H1 (cell line): ENCODE measurements at regions not wholly inside any gene's neighbourhood (a gene's known extent, or its start where the extent isn't known, plus 50 kb on each side); places are given as distances from the start of the nearest gene placed in this dataset.

Experiments
- CTCF ChIA-PET: fragments of 300-600 bp; sonication (Branson Sonifier 250); formaldehyde crosslinking; loops from one replicate; lab custom pipeline; 2021; ENCODE audit not compliant: partially characterized antibody; lab: Charles Lee
- POLR2A ChIA-PET: fragments of 300-600 bp; sonication (Branson Sonifier 250); formaldehyde crosslinking; loops from one replicate; lab custom pipeline; 2021; ENCODE audit warnings: inconsistent platforms; ENCODE audit not compliant: partially characterized antibody; lab: Charles Lee
- DNase-seq, 2 experiments: peaks; one replicate each; pipeline versions ENCODE4 v3.0.0 to v3.0.0-alpha.2; 2010 to 2022; ENCODE audit warnings: low spot score in 2 of 2, low read depth in 1 of 2, mixed read lengths in 1 of 2
- FAIRE-seq: peaks from 2 replicates; lab custom pipeline; 2011; peaks lifted over from hg19 to GRCh38; lab: Jason Lieb, UNC
- H2AFZ ChIP-seq: 2 replicates; pipeline ENCODE4 v1.8.1; 2012; ENCODE audit warnings: low read length, inconsistent platforms
- H2AK5ac ChIP-seq: 2 replicates; pipeline ENCODE4 v1.6.1; 2013; ENCODE audit warnings: low read depth, low read length
- H2BK120ac ChIP-seq: replicated peaks from 2 replicates; pipeline ENCODE3; 2013; ENCODE audit warnings: low read depth, low read length, inconsistent platforms
- H2BK12ac ChIP-seq: 2 replicates; pipeline ENCODE4 v1.6.1; 2013; ENCODE audit warnings: low read depth, low read length
- H2BK15ac ChIP-seq: 2 replicates; pipeline ENCODE4 v1.6.1; 2013; ENCODE audit warnings: low read length
- H2BK20ac ChIP-seq: 2 replicates; pipeline ENCODE4 v1.6.1; 2013; ENCODE audit warnings: low read length
- H2BK5ac ChIP-seq: 2 replicates; pipeline ENCODE4 v1.6.1; 2013; ENCODE audit warnings: low read depth, low read length
- H3K14ac ChIP-seq: 2 replicates; pipeline ENCODE4 v1.6.1; 2013; ENCODE audit warnings: inconsistent platforms; ENCODE audit not compliant: insufficient read length
- H3K18ac ChIP-seq: 2 replicates; pipeline ENCODE4 v1.6.1; 2013; ENCODE audit warnings: low read length; ENCODE audit errors: extremely low read depth
- H3K23ac ChIP-seq: 2 replicates; pipeline ENCODE4 v1.6.1; 2013; ENCODE audit warnings: inconsistent platforms; ENCODE audit not compliant: insufficient read length
- H3K23me2 ChIP-seq: 2 replicates; pipeline ENCODE4 v1.6.1; 2013; ENCODE audit warnings: low read depth, low read length
- H3K27ac ChIP-seq: 2 replicates; pipeline ENCODE4 v1.6.1; 2011; ENCODE audit warnings: low read depth, low read length, inconsistent platforms
- H3K27me3 ChIP-seq, 4 experiments: replicated peaks in 1 of 4; 1 replicate in 1 of 4; 2 replicates in 3 of 4; pipeline versions ENCODE4 v1.6.1 to v1.8.1; 2011 to 2013; ENCODE audit warnings: low read length in 3 of 4, mild to moderate bottlenecking in 3 of 4, inconsistent platforms in 2 of 4, mixed read lengths in 2 of 4, moderate library complexity in 1 of 4; ENCODE audit not compliant: control insufficient read depth in 3 of 4, insufficient read depth in 3 of 4; ENCODE audit errors: extremely low read depth in 1 of 4
- H3K36me3 ChIP-seq, 4 experiments: 2 replicates each; pipeline versions ENCODE4 v1.6.1 to v1.8.1; 2011 to 2013; ENCODE audit warnings: mild to moderate bottlenecking in 4 of 4, low read length in 3 of 4, moderate library complexity in 2 of 4, control low read depth in 1 of 4, inconsistent platforms in 1 of 4; ENCODE audit not compliant: insufficient read depth in 4 of 4, control insufficient read depth in 2 of 4
- H3K4ac ChIP-seq: replicated peaks from 2 replicates; pipeline ENCODE3; 2013; ENCODE audit warnings: low read length, low read depth, mixed read lengths, inconsistent platforms; ENCODE audit not compliant: insufficient read length
- H3K4me1 ChIP-seq, 4 experiments: replicated peaks in 1 of 4; 1 replicate in 1 of 4; 2 replicates in 3 of 4; pipeline versions ENCODE4 v1.6.1 to v1.8.1; 2011 to 2013; ENCODE audit warnings: low read length in 3 of 4, inconsistent platforms in 2 of 4, mixed read lengths in 1 of 4; ENCODE audit not compliant: insufficient read depth in 4 of 4, control insufficient read depth in 3 of 4
- H3K4me2 ChIP-seq, 2 experiments: 2 replicates each; pipeline versions ENCODE4 v1.6.1 to v1.8.1; 2011 to 2013; ENCODE audit warnings: low read depth in 2 of 2, low read length in 2 of 2, control low read depth in 1 of 2, inconsistent platforms in 1 of 2, mild to moderate bottlenecking in 1 of 2; ENCODE audit not compliant: insufficient read depth in 1 of 2
- H3K4me3 ChIP-seq, 4 experiments: fragments of 200-600, 300-600 bp in 1 of 4; sonication (generic), shearing (Covaris generic), sonication (Bioruptor Twin) in 1 of 4; 2 replicates each; pipeline versions ENCODE4 v1.5.1 to v1.8.1; 2011 to 2016; ENCODE audit warnings: low read length in 4 of 4, low read depth in 3 of 4, control low read depth in 2 of 4, inconsistent platforms in 2 of 4, mild to moderate bottlenecking in 2 of 4, mixed read lengths in 1 of 4, moderate library complexity in 1 of 4; ENCODE audit not compliant: insufficient read depth in 2 of 4; ENCODE audit errors: extremely low read depth in 1 of 4
- H3K56ac ChIP-seq: replicated peaks from 2 replicates; pipeline ENCODE3; 2013; ENCODE audit warnings: low read depth, mild to moderate bottlenecking, mixed read lengths, low read length, inconsistent platforms; ENCODE audit not compliant: insufficient read length
- H3K79me1 ChIP-seq: 2 replicates; pipeline ENCODE4 v1.6.1; 2013; ENCODE audit warnings: low read depth, low read length, control low read depth
- H3K79me2 ChIP-seq, 2 experiments: 2 replicates each; pipeline versions ENCODE4 v1.6.1 to v1.8.1; 2012 to 2013; ENCODE audit warnings: low read length in 2 of 2, mild to moderate bottlenecking in 2 of 2, inconsistent platforms in 1 of 2; ENCODE audit not compliant: insufficient read depth in 2 of 2, control insufficient read depth in 1 of 2
- H3K9ac ChIP-seq, 4 experiments: replicated peaks in 1 of 4; 1 replicate in 1 of 4; 2 replicates in 3 of 4; pipeline versions ENCODE4 v1.6.1 to v1.8.1; 2011 to 2013; ENCODE audit warnings: low read depth in 3 of 4, low read length in 3 of 4, control low read depth in 2 of 4, mild to moderate bottlenecking in 2 of 4, moderate library complexity in 2 of 4, inconsistent platforms in 1 of 4; ENCODE audit errors: extremely low read depth in 1 of 4
- H3K9me3 ChIP-seq, 2 experiments: 2 replicates each; pipeline versions ENCODE4 v1.6.1 to v1.8.1; 2012 to 2013; ENCODE audit warnings: mild to moderate bottlenecking in 2 of 2, moderate library complexity in 2 of 2, control low read depth in 1 of 2, inconsistent platforms in 1 of 2, low read depth in 1 of 2, low read length in 1 of 2, mixed read lengths in 1 of 2; ENCODE audit not compliant: insufficient read depth in 2 of 2
- H4K20me1 ChIP-seq, 2 experiments: replicated peaks in 1 of 2; 2 replicates each; pipeline versions ENCODE3 to v1.8.1; 2011 to 2013; ENCODE audit warnings: inconsistent platforms in 2 of 2, low read length in 2 of 2, mild to moderate bottlenecking in 1 of 2; ENCODE audit not compliant: insufficient read depth in 2 of 2, control insufficient read depth in 1 of 2
- H4K5ac ChIP-seq: 2 replicates; pipeline ENCODE4 v1.6.1; 2013; ENCODE audit warnings: low read length, low read depth, mixed read lengths, inconsistent platforms; ENCODE audit not compliant: insufficient read length
- H4K8ac ChIP-seq: 2 replicates; pipeline ENCODE4 v1.8.0; 2013; ENCODE audit warnings: mild to moderate bottlenecking, moderate library complexity, low read length, inconsistent platforms; ENCODE audit not compliant: insufficient read depth; ENCODE audit errors: extremely low read depth
- H4K91ac ChIP-seq: replicated peaks from 2 replicates; pipeline ENCODE3; 2013; ENCODE audit warnings: low read length, mixed read lengths, inconsistent platforms; ENCODE audit not compliant: insufficient read length
- ASH2L ChIP-seq: fragments of 200-600, 300-600 bp; sonication (generic); IDR thresholded peaks from one replicate; pipeline ENCODE4 v1.7.1; 2017; ENCODE audit warnings: low read length
- BCL11A ChIP-seq, 2 experiments: IDR thresholded peaks; one replicate each; pipeline ENCODE4 v1.6.1; 2011; ENCODE audit warnings: low read depth in 2 of 2, low read length in 2 of 2, mild to moderate bottlenecking in 2 of 2
- CBX5 ChIP-seq: fragments of 300-800, 300-1000 bp; sonication (generic); IDR thresholded peaks from 2 replicates; pipeline ENCODE4 v1.7.1; 2016; ENCODE audit warnings: antibody characterized with exemption, low read length, low read depth
- CBX8 ChIP-seq: fragments of 300-800, 300-1000 bp; sonication (generic); IDR thresholded peaks from 2 replicates; pipeline ENCODE4 v1.7.1; 2016; ENCODE audit warnings: low read depth, low read length, borderline replicate concordance
- E2F6 ChIP-seq: IDR thresholded peaks from 2 replicates; pipeline ENCODE4 v1.6.1; 2012; ENCODE audit warnings: inconsistent platforms
- KDM4A ChIP-seq: IDR thresholded peaks from one replicate; pipeline ENCODE4 v1.7.1; 2012; ENCODE audit warnings: low read depth, mild to moderate bottlenecking, moderate library complexity, low read length, inconsistent platforms; ENCODE audit not compliant: severe bottlenecking
- POU5F1 ChIP-seq: IDR thresholded peaks from 2 replicates; pipeline ENCODE4 v1.6.1; 2011; ENCODE audit warnings: low read depth, mild to moderate bottlenecking, low read length, moderate library complexity
- RXRA ChIP-seq: IDR thresholded peaks from 2 replicates; pipeline ENCODE4 v1.6.1; 2011; ENCODE audit warnings: low read depth, mild to moderate bottlenecking, low read length, moderate library complexity; ENCODE audit not compliant: insufficient read depth
- SAP30 ChIP-seq: fragments of 300-600 bp; sonication (generic); IDR thresholded peaks from 2 replicates; pipeline ENCODE4 v1.7.1; 2012; ENCODE audit warnings: low read length, moderate library complexity, mild to moderate bottlenecking, inconsistent platforms; ENCODE audit not compliant: insufficient read depth, insufficient replicate concordance
- SIN3A ChIP-seq, 2 experiments: IDR thresholded peaks in 1 of 2; conservative IDR thresholded peaks in 1 of 2; 2 replicates each; pipeline ENCODE4 v1.6.1; 2011 to 2012; ENCODE audit warnings: low read length in 2 of 2, improper control_type of control experiment in 1 of 2, low read depth in 1 of 2, mild to moderate bottlenecking in 1 of 2
- SRF ChIP-seq: IDR thresholded peaks from 2 replicates; pipeline ENCODE4 v1.6.1; 2011; ENCODE audit warnings: mild to moderate bottlenecking, low read depth, low read length, moderate library complexity
- TAF7 ChIP-seq: optimal IDR thresholded peaks from 2 replicates; pipeline ENCODE3; 2011; ENCODE audit warnings: low read depth, mild to moderate bottlenecking, inconsistent platforms, low read length, moderate library complexity, borderline replicate concordance
- WGBS, 2 experiments: shearing (Covaris generic) in 1 of 2; methylation state at CpG; one replicate each; pipeline versions ENCODE4 v1.1.6 to v1.1.7; 2013 to 2015; ENCODE audit warnings: low lambda C conversion rate in 2 of 2, mixed read lengths in 2 of 2, inconsistent platforms in 1 of 2, low coverage in 1 of 2, missing lambda C conversion rate in 1 of 2; ENCODE audit not compliant: insufficient replicate concordance in 2 of 2, insufficient coverage in 1 of 2, insufficient read length in 1 of 2; ENCODE audit errors: extremely low coverage in 1 of 2, missing lambda C conversion rate in 1 of 2; 5-methylcytosine and 5-hydroxymethylcytosine counted together

- no peak overlapping the region for H3K27ac ChIP-seq
- peaks cover 0 to 2% of the 10 kb centered on the region in 2 experiments for H4K20me1 ChIP-seq
- no peak overlapping the region for H3K56ac ChIP-seq
- H3K79me2 ChIP-seq = no peaks in the 10 kb centered on the region
- DNase-seq = no peak
- H4K5ac ChIP-seq = no peak overlapping the region
- no peaks in the 10 kb centered on the region for H3K27me3 ChIP-seq
- H3K4me1 ChIP-seq = no peaks in the 10 kb centered on the region
- H3K14ac ChIP-seq = no peak overlapping the region
- no peak overlapping the region for H3K4ac ChIP-seq
- H2BK12ac ChIP-seq = no peak overlapping the region
- H2BK20ac ChIP-seq = no peak overlapping the region
- H3K4me3 ChIP-seq = no peak overlapping the region
- H3K18ac ChIP-seq = no peak overlapping the region
- H3K36me3 ChIP-seq = no peaks in the 10 kb centered on the region
- H2BK15ac ChIP-seq = no peak overlapping the region
- H2AK5ac ChIP-seq = no peak overlapping the region
- H4K8ac ChIP-seq = no peak overlapping the region
- H3K23ac ChIP-seq = no peak overlapping the region
- H3K79me1 ChIP-seq = no peaks in the 10 kb centered on the region
- H2BK5ac ChIP-seq = no peak overlapping the region
- FAIRE-seq = no peak
- POLR2A ChIA-PET = interaction anchor here (1.6 kb wide), 1 partner anchor 12 kb away, joined by 8 read pairs; no protein-coding TSS in a partner anchor
- H3K9ac ChIP-seq = no peak overlapping the region
- no peaks in the 10 kb centered on the region for H3K9me3 ChIP-seq
- 92% methylated on average over 1 of the region's 1 CpG; no CpG with 5 or more reads in 1 of the 2 experiments for WGBS, 2 experiments
- no peak overlapping the region for H3K4me2 ChIP-seq
- CTCF ChIA-PET = interaction anchor here (0.9 to 1.6 kb wide), 2 partner anchors 13 to 180 kb away, joined by 3 to 6 read pairs; no protein-coding TSS in a partner anchor
- H3K23me2 ChIP-seq = no peaks in the 10 kb centered on the region
- no peak overlapping the region for H4K91ac ChIP-seq
- no peak overlapping the region for H2AFZ ChIP-seq
- H2BK120ac ChIP-seq = no peak overlapping the region
- TF ChIP-seq BCL11A (IDR thresholded peaks at IDR 0.05; ENCODE audit: low read depth in 2 of 2, low read length in 2 of 2) = no peak
- no peak for TF ChIP-seq SIN3A (conservative IDR thresholded peaks at IDR 0.05 in 1 of 2, IDR thresholded peaks at IDR 0.05 in 1 of 2; ENCODE audit: low read depth in 1 of 2, low read length in 2 of 2)
- TF ChIP-seq SAP30 = no peak
- TF ChIP-seq E2F6 = no peak
- no peak for TF ChIP-seq RXRA
- TF ChIP-seq SRF = no peak
- no peak for TF ChIP-seq CBX8
- TF ChIP-seq KDM4A = no peak
- no peak for TF ChIP-seq POU5F1
- TF ChIP-seq ASH2L = no peak
- no peak for TF ChIP-seq CBX5
- TF ChIP-seq TAF7 = no peak
Measured at GRCh38 chr1:88474555-88475304, 209.3 kb upstream of the PKN2 start.
